HG02852 (cell line): ENCODE measurements at regions not wholly inside any gene's neighbourhood (a gene's known extent, or its start where the extent isn't known, plus 50 kb on each side); places are given as distances from the start of the nearest gene placed in this dataset.
A peak's percentile ranks its signal among the peaks of the same experiment; 100 is the strongest.
"Not testable (repeated sequence)": the region's sequence is repeated elsewhere in the genome, so short reads cannot be mapped to it uniquely, and the experiment has no call there.

Source experiments
- ATAC-seq: cut with Tn5 transposase; IDR thresholded peaks from one replicate; pipeline ENCODE4 v1.9.1; 2021; ENCODE audit warnings: mild to moderate bottlenecking, moderate library complexity; ENCODE audit not compliant: unreplicated experiment

DNA sequence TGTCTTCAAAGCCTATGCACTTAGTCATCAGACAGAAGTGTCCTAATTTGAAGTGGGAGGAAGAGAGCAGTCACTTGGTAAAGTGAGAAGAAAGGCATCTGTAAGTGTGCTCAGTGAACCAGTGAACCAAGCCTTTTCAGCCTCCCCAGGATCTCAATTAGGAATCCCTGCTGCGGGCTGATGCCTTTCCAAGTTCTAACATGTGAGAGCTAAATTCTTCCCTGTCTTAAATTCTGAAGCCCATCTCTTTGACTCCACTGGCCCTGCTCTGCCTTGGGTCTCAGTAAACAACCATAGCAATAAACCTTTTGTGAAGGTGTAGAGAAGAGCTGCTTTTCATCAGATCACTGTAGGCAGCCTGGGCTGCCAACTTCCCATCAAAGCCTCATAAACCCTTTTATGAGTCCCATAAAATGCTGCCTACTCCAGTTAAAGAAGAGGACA lies 701.2 kb upstream of the LCORL start:
- ATAC-seq = no peak

DNA sequence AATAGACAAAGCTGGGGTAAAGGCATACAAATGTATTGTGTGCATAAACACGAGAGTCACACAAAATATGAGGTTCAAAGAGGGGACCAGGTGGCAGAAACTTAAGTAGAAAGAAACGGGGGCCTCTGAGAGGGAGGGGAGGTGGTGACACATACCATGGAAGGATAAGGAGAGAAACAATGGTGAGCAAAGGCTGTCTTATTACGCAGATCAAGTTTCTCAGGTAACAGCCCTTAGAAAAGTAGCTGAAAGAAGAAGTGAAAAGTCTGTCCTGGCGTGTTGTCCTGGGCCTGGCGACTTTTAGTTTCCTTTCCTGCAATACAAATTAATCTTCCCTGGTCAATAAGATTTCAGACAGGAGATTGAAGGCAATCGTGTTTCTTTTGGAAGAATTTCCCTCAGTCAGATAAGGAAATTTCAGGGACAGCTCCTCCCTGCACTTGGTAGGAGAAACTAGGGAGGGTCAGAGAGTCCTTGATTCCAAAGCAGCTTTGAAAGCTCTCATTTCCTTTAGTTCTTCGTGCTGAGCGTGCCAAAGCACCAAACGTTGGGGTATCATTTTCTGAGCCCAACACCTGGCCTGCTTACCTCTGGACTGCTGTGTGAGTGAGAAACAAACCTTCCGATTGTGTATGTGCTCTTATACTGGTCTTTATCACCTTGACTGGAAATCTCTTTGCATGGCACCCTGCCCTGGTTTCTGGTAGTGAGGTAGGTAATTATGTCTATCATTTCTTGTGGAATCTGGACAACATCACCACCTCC lies 676.7 kb upstream of the LCORL start:
- peak; percentile 50 for ATAC-seq

DNA sequence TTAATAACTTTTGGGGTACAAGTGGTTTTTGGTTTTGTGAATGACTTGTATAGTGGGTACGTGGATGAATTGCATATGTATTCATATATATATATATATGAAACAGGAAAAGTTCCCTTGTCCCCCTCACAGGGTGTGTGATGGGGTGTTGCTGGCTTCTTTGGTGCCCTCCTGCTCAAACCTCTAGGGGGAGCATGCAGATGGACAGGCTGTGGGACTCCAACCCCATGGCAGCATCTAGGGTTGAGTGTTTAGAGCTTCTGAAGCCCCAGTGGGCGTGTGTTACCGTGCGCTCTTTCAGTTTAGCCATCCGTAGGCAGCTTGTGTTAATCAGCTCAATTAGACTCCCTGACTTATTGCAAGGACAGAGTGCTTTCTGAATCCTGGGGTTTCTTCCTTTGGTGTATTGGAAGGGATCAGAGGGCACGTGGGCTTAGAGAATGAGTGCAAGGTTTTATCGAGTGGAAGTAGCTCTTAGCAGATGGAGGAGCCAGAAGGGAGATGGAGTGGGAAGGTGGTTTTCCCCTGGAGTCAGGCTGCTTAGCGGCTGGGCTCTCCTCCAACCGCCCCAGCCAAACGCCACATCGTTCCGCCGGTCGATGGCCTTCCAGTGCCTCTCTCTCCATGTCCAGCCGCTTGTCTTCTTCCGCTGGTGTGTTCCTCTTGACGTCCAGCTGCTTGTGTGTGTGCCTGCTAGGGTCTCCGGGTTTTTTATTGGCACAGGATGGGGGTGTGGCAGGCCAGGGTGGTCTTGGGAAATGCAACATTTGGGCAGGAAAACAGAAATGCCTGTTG lies 674.4 kb upstream of the LCORL start:
- ATAC-seq = no peak

DNA sequence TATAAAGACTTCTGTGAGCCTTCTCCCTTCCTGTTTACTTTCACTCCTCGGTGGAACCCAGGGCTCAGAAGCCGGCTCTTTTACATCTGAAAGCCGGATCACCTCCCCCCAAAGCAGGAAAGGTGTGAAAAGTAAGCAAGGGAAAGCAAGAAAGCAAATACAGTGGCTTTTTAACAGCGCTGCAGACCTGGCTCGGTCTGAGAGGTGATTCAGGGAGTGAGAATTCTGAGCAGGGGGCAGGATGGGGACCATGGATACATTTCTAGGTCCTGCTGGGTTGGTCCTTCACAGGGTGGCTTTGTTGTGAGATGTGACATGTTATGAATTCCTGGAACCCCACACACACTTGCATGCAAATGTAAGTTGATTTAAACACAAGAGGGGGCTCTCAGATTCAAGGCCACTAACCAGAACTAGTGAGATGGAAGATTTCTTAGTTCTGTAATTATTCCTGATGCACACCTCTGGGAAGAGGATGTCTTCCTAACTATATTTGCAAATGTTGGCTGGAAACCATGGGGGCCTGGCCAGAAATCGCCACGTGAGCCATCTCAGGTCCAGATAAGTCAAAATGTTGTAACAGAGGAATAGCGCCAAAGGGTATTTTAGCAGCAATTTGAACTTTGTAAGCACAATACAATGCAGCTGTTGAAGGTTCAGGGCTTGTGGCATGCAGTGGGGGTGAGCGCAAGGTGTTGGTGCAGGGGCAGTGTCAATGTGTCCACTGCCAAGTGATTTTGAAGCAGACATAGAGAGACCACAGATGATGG lies 670.1 kb upstream of the LCORL start:
- no peak for ATAC-seq

DNA sequence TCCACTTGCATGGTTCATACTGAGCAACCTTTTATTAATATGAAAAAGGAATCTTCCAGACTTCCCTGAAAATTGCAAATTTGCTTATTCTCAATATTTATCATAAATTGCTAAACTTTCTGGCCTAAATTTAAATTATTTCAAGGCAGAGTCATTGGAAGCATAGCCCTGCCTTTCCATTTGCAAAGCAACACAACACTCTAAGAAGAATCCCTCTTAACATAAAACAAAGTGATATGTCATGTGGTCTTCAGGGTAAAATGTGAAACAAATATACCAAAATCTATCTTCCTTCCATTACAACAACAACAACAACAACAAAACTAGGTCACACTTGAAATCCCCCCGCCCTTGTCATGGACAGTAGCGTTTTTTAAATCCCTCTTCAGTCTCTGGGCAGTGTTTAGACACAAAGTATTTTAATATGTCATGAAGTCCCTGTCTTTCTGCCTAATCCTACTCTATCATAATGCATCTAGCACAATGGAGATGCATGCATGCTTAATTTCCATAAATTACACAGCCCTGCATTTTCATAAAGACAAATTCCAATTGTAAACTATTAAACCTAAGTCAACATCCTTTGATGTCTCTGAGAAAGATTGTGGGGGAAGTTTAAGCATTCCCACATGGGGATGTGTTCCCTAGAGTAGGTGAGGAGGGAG lies 668.9 kb upstream of the LCORL start:
- ATAC-seq = no peak

DNA sequence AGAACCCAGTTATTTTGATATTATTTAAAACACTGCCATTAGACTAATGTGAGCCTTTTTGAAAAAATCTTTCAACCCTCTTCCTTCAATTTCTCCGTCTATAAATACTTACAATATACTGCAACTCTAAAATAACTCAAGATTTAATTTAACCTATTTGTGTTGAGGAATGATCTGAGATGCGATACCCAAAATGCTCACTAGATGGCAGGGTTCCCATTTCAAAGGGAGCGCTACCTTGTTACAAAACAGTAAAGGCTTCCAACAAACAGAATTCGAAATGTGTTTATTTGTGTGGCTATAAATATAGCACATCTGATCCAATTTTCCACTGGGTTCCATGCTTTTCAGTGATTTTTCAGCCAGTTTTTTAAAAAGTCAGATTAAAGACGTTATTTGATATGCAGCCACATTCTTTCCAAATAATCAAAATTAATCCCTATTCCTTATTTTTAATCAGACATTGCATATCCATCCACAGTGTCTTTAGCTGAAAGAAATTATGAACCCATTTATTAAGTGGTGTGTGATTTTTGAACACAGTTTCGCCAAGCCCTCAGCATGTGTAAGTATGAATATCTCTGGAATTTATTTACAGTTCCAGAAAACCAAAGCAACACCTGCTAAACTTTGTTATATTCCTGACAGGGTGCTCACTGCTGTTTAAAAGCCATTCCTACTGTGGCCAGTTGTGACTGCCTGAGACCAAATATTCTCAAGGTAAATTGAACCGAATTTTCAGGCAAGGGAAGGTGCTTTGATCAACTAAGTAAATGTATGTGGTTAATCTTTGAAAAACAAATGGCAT lies 668.0 kb upstream of the LCORL start:
- ATAC-seq = no peak

DNA sequence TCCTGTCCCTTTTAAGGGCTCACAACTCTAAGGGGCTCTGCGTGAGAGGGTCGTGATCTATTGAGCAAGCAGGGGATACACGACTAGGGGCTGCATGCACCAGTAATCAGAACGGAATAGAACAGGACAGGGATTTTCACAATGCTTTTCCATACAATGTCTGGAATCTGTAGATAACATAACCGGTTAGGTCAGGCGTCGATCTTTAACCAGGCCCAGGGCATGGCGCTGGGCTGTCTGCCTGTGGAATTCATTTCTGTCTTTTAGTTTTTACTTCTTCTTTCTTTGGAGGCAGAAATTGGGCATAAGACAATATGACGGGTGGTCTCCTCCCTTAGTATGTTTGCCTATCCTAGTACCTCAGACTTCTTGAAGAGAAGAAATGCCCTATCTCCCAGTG lies 666.8 kb upstream of the LCORL start:
- ATAC-seq = not testable (repeated sequence)

DNA sequence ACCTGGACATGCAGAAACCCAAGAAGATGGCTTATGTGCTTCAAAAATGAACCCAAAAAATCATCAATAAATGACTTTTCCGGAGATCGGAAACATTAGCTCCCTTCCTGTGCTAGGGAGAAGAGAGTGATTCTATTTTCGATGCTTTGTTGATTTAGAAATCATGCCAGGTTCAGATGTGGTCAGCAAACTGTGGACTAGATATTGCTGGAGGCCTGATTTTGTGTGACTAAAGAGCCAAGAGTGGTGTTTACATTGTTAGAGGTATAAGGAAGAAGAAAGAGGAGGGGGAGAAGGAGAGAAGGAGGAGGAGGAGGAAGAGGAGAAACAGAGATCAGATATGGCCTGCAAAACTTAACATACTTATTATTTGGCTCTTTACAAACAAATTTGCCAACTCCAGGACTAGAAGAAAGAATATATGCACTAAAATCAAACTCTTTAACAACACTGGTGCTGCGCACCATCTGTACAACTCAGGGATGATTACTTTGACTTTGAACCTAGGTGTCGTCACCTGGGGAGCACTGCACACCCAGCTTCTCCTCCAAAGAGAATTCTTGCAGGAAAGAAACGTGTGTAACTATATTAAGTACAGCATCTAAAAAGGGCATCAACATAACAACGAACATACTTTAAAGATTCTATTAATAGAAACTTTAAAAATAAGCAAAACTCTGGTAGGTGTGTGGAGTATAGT lies 664.9 kb upstream of the LCORL start:
- ATAC-seq = no peak

DNA sequence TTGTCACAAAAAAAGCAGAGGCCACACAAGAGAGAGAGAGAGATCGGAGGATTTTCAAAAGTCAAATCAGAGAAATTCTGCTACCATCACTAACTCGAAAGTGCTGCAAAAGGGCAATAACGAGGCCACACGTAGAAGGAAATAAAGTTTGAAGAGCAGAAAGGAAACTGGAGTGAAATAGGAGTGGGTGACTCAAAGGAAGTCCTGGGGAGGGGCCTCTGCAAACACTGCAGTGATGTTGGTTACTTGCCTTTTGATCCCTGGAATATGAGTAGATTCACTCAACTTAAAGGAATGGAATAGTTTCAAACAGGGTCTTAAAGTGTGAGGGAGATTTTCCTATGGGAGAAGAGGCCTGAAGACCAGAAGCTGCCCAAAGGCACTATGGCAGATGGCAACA lies 663.4 kb upstream of the LCORL start:
- no peak for ATAC-seq

DNA sequence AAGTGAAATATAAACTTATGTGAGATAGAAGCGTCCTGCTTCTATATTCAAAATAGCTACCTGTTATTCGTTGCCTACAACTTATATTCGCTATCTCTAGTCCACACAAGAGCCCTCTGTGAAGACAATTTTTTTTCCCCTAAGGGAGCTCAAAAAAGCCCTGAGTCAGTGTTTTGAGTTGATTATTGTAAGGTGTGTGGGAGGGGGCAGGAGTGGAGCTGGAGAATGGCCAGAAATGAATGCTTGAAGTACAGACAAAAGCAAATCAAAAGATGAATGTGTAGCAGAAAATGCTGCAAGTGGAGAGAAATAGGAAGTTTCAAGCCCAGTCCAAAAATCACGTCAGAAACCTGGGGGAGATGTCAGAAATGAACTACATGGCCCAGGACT lies 655.0 kb upstream of the LCORL start:
- ATAC-seq = no peak

DNA sequence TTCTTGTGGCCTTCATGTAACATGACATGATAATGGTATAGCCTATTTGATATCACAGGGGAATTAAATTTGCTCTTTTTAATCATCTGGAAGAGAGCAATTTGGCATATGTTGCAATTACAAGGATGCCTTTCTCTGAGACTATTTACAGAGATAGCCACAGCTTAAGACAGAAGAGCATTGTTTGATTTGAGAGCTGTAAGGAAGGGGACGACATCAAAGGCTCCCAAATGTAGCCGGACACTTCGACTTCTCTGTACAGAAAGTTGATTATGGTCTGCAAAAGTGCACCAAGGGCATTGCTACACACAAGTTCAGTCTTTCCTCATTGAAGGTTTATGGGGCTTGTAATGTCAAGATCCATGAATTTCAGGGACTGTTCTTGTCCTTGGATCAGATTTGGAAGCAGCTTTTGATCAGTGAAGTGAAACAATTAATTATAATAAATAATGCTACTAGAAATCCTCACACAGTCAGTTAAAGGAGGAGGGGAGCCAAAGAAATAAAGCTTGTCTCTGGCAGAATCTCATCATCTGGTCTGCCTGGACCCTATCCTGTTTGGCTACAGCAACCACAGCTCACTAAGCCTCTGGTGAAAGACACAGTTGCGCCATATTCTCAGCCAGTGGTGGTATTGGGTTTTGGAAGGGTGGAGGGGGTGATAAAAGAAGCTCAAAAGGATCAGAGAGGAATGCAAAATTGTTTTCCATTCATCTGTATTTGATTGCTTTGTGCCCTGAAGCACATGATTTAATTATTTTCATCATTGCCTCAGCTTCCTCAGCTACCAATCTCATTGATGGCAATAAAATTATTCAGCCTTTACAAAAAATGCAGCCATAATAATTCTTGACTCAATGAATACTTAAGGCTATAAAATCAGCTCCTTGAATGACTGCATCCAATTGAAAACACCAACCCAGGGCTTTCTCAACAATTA lies 654.3 kb upstream of the LCORL start:
- no peak for ATAC-seq

DNA sequence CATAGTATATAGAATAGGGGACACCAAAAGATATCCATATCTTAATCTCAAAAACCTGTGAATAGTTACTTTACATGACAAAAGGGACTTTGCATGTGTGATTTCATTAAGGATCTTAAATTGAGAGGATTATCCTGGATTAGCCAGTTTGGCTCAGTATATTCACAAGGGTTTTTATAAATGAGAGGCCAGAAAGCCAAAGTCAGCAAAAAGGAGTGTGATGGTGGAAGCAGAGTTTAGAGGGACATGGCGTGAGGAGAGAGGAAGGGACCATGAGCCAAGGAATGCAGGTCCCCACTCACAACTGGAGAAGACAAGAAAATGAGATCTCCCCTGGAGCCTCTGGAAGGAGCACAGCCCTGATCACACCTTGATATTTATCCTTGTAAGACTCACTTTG lies 648.5 kb upstream of the LCORL start:
- no peak for ATAC-seq

DNA sequence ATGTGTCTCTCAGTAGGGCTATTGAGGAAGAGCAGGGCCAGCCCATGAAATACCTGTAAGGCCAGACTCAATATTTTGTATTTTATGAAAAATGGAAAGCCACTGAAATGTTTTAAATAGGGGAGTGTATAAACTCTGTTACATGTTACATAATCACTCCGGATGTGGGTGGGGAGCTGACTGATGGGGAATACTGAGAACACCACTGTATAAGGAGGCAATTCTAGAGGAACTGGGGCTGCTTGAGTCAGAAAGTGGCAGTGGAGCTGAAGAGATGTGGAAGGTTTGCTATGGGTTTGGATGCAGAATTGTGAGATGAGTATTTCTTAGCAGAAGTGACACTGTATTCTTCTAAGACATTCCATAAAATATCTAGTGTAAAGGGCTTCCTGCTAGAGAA lies 647.8 kb upstream of the LCORL start:
- ATAC-seq = no peak

DNA sequence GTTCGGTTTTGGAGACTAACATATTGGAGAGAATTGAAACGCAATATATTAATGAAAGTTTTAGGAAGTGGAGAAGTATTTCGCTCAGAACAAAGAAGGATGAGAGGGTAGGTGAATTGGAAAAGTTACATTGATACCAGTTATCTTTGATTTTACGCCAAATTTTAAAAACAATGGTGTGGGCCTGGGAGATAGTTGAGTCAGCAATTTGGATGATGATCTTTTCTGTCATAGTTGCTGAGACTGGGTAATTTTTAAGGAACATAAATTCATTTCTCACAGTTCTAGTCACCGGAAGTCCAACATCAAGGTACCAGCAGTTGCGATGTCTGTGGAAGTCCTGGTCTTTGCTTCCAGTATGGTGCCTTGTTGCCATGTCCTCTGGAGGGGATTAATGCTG lies 644.8 kb upstream of the LCORL start:
- ATAC-seq = no peak

DNA sequence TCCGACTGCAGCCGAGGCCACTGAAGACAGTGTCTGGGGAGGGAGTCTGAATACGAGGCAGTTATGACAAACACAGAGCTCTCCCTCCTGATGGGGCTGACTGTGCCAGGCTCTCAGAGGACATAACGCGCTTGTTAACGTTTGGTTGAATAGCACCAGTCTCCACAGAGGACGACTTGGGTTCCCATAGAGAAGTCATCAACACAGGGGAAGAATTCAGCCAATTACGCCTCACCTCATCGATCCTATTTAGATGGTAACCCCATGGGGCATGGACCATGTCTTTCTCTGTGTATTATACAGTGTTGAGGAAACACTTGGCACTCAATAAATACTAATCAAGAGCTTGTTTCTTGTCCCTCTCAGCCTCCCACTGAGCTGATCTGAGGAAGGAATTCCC lies 642.6 kb upstream of the LCORL start:
- no peak for ATAC-seq

DNA sequence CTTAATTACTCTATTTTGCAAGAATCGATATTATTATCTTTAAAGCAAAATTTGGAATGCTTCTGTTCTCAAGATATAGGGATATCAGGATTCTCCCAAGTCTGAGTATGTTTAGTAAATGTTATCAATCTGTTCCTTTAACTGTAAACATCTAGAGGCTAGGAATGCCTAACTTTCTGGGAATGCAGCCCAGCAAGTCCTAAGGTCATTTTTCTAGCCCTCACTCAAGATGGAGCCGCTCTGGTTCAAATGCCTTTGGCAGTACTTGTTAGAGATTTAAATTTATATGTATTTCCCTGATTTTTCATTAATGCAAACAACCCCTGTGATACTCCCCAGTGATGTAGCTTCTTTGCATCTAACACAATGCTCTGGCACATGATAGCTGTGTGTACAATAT lies 623.8 kb upstream of the LCORL start:
- no peak for ATAC-seq

DNA sequence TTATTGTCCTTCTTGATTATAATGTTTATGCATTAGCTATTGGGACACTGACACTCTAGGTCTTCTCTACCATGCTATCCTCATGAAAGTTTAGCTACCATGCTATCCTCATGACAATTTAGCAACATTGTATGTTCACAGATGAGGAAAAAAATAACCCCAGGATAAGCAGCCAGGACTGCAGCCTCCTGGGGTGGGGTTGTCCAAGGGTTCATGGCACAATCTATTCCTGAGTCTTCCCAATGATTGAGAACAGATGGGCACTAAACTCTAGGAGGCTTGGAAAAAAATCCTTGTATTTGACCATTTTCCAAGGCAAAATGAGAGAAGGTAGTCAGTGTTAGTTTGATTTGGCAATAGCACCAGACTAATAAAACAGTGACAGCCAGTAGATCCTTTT lies 619.8 kb upstream of the LCORL start:
- no peak for ATAC-seq

DNA sequence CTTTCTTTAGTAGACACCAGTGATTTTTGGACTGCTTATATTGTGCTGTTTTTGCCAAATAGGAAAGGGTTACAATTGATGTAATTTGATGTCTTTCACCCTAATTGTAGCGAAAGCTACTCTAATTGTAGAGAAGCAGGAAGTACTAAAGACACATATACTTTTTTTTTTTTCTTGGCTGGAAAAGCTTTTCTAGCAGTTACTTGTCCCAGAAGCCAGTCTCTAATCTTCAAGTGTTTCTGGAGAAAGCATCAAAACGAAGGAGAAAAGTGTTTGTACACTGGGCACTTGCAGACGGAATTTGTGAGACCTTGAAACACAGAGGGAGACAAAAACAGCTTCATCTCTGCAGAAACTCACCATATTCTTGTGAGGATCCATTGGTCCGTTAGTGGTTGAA lies 616.5 kb upstream of the LCORL start:
- ATAC-seq = no peak
